ENCODE measurements at regions not wholly inside any gene's neighbourhood (a gene's known extent, or its start where the extent isn't known, plus 50 kb on each side); places are given as distances from the start of the nearest gene placed in this dataset.
"Not testable (repeated sequence)": the region's sequence is repeated elsewhere in the genome, so short reads cannot be mapped to it uniquely, and the experiment has no call there.

GRCh38 chr11:81602508-81602907 is 1131.2 kb downstream of the FAM181B start:
- no peak for DNase-seq (ENCODE audit: low read depth in 4 of 4, low spot score in 1 of 4)

GRCh38 chr11:81596704-81597103 is 1137.0 kb downstream of the FAM181B start:
- DNase-seq (ENCODE audit: low read depth in 4 of 4, low spot score in 1 of 4), result no peak

GRCh38 chr11:81585390-81585933 is 1148.2 kb downstream of the FAM181B start:
- no peak for DNase-seq (ENCODE audit: low read depth in 4 of 4, low spot score in 1 of 4)

- no peak for DNase-seq (ENCODE audit: low read depth in 4 of 4, low spot score in 1 of 4)
These were observed 1154.3 kb downstream of the FAM181B start for GRCh38 chr11:81579339-81579738.

- no peak for DNase-seq (ENCODE audit: low read depth in 4 of 4, low spot score in 1 of 4)
These were observed 1155.1 kb downstream of the FAM181B start for GRCh38 chr11:81578571-81578970.

- no peak for DNase-seq (ENCODE audit: low read depth in 4 of 4, low spot score in 1 of 4)
These were observed 1159.4 kb downstream of the FAM181B start for GRCh38 chr11:81574301-81574700.

- no peak for DNase-seq (ENCODE audit: low read depth in 4 of 4, low spot score in 1 of 4)
These were observed 1160.3 kb downstream of the FAM181B start for GRCh38 chr11:81573367-81573766.

- DNase-seq (ENCODE audit: low read depth in 4 of 4, low spot score in 1 of 4), result no peak
These were observed 1163.0 kb downstream of the FAM181B start for GRCh38 chr11:81570669-81571068.

GRCh38 chr11:81569999-81570398 is 1163.7 kb downstream of the FAM181B start:
- DNase-seq (ENCODE audit: low read depth in 4 of 4, low spot score in 1 of 4), result no peak

GRCh38 chr11:81568918-81569317 is 1164.7 kb downstream of the FAM181B start:
- no peak for DNase-seq (ENCODE audit: low read depth in 4 of 4, low spot score in 1 of 4)

- DNase-seq (ENCODE audit: low read depth in 4 of 4, low spot score in 1 of 4), result no peak
These were observed 1185.5 kb downstream of the FAM181B start for GRCh38 chr11:81548123-81548522.

GRCh38 chr11:81539806-81540205 is 1193.9 kb downstream of the FAM181B start:
- not testable (repeated sequence) for DNase-seq (ENCODE audit: low read depth in 4 of 4, low spot score in 1 of 4)

GRCh38 chr11:81515566-81515965 is 1218.1 kb downstream of the FAM181B start:
- no peak for DNase-seq (ENCODE audit: low read depth in 4 of 4, low spot score in 1 of 4)

- no peak for DNase-seq (ENCODE audit: low read depth in 4 of 4, low spot score in 1 of 4)
These were observed 1236.4 kb downstream of the FAM181B start for GRCh38 chr11:81497202-81497804.

- DNase-seq (ENCODE audit: low read depth in 4 of 4, low spot score in 1 of 4), result no peak
These were observed 1237.1 kb downstream of the FAM181B start for GRCh38 chr11:81496601-81497000.

- DNase-seq (ENCODE audit: low read depth in 4 of 4, low spot score in 1 of 4), result no peak
These were observed 1237.9 kb downstream of the FAM181B start for GRCh38 chr11:81495699-81496292.

GRCh38 chr11:81494431-81494830 is 1239.2 kb downstream of the FAM181B start:
- no peak for DNase-seq (ENCODE audit: low read depth in 4 of 4, low spot score in 1 of 4)

- no peak for DNase-seq (ENCODE audit: low read depth in 4 of 4, low spot score in 1 of 4)
These were observed 1240.7 kb downstream of the FAM181B start for GRCh38 chr11:81492923-81493445.

- DNase-seq (ENCODE audit: low read depth in 4 of 4, low spot score in 1 of 4), result no peak
These were observed 1246.6 kb downstream of the FAM181B start for GRCh38 chr11:81487109-81487508.

GRCh38 chr11:81484196-81484595 is 1249.5 kb downstream of the FAM181B start:
- DNase-seq (ENCODE audit: low read depth in 4 of 4, low spot score in 1 of 4), result no peak

GRCh38 chr11:81477277-81477676 is 1256.4 kb downstream of the FAM181B start:
- DNase-seq (ENCODE audit: low read depth in 4 of 4, low spot score in 1 of 4), result no peak

GRCh38 chr11:81476345-81476744 is 1257.3 kb downstream of the FAM181B start:
- no peak for DNase-seq (ENCODE audit: low read depth in 4 of 4, low spot score in 1 of 4)

- no peak for DNase-seq (ENCODE audit: low read depth in 4 of 4, low spot score in 1 of 4)
These were observed 1261.0 kb downstream of the FAM181B start for GRCh38 chr11:81472646-81473045.

Measured in stimulated activated CD4-positive, alpha-beta T cell treated with anti-CD3 and anti-CD28 coated beads, Interleukin-1b, Interleukin-23, amount 100 ng/mL, for 24 hours (primary cell).